Stomach (tissue), 4 donors: ENCODE measurements at regions not wholly inside any gene's neighbourhood (a gene's known extent, or its start where the extent isn't known, plus 50 kb on each side); places are given as distances from the start of the nearest gene placed in this dataset.

Experiments used
- EP300 ChIP-seq: sonication (generic); formaldehyde crosslinking; IDR thresholded peaks from one replicate; pipeline ENCODE4 v1.6.1; 2017; ENCODE audit warnings: antibody characterized with exemption
- POLR2A ChIP-seq, 4 donors: fragments of 450-650 bp; IDR thresholded peaks; one replicate each; pipeline ENCODE4 v1.6.1; 2016; ENCODE audit warnings: antibody characterized with exemption in 4 of 4, control low read depth in 2 of 4, mild to moderate bottlenecking in 1 of 4, moderate library complexity in 1 of 4
- POLR2AphosphoS5 ChIP-seq, 3 donors: sonication (generic); formaldehyde crosslinking; IDR thresholded peaks; one replicate each; pipeline ENCODE4 v1.6.1; 2016; ENCODE audit warnings: antibody characterized with exemption in 3 of 3
- TF ChIP-seq, protein P1 (sequence below), 7 experiments: fragments of 450-650 bp in 4 of 7; fragments of 200-600 bp in 3 of 7; sonication (generic) in 3 of 7; IDR thresholded peaks; one replicate each; pipeline ENCODE4 v1.5.1; 2016 to 2019; ENCODE audit warnings: antibody characterized with exemption in 7 of 7, control low read depth in 2 of 7, mild to moderate bottlenecking in 1 of 7

DNA sequence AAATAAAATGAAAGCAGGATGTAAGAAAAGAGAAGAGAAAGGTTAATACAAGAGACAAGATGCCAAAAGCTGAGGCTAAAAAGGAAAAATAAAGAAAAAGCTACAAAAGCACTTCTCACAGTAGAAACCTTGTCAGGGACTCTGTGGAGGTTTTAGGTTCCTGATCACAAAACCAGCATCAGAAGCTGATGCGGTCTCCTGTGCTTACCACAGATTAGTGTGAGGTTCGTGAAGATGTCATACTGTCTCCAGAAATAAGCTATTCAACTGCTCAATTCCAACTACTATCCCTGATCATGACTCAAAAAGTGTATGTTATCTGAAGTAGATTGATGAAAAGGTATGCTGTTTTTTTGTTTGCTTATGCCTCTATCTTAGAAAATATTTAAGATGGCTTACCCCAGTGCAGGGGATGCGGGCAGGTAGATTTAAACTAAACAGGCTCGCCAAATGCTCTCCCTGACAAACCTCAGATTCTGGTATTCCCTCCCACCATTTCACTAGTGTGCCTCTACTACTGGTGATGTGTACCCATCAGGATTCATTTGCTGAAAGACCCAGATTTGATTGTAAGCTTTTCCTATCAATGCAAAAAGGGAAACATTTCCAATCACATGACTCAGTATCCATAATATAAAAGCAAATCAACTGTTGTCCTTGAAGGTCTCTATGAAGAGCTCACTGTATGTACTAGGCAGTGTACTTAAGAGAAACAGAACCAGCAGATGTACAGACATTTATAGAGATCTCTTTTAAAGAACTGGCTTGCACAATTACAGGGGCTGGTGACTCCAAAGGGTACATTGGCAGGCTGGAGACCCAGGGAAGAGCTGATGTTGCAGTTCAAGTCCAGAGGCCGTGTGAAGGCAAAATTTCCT is 169.5 kb upstream of the FOXN3 start:
- TF ChIP-seq POLR2AphosphoS5 (IDR thresholded peaks at IDR 0.05), result no peak
- TF ChIP-seq, protein P1, sequence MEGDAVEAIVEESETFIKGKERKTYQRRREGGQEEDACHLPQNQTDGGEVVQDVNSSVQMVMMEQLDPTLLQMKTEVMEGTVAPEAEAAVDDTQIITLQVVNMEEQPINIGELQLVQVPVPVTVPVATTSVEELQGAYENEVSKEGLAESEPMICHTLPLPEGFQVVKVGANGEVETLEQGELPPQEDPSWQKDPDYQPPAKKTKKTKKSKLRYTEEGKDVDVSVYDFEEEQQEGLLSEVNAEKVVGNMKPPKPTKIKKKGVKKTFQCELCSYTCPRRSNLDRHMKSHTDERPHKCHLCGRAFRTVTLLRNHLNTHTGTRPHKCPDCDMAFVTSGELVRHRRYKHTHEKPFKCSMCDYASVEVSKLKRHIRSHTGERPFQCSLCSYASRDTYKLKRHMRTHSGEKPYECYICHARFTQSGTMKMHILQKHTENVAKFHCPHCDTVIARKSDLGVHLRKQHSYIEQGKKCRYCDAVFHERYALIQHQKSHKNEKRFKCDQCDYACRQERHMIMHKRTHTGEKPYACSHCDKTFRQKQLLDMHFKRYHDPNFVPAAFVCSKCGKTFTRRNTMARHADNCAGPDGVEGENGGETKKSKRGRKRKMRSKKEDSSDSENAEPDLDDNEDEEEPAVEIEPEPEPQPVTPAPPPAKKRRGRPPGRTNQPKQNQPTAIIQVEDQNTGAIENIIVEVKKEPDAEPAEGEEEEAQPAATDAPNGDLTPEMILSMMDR (IDR thresholded peaks at IDR 0.05), result no peak
- no peak for TF ChIP-seq POLR2A (IDR thresholded peaks at IDR 0.05)
- TF ChIP-seq EP300, result no peak
